T-cell (primary cell): ENCODE measurements at regions not wholly inside any gene's neighbourhood (a gene's known extent, or its start where the extent isn't known, plus 50 kb on each side); places are given as distances from the start of the nearest gene placed in this dataset.

Experiments used
- ATAC-seq, 4 experiments: fragments of 200-7000 bp in 3 of 4; fragments of 150-1000 bp in 1 of 4; cut with Tn5 transposase; replicated peaks in 1 of 4; 1 replicate in 3 of 4; 2 replicates in 1 of 4; pipeline ENCODE4 v1.10.0; 2021; ENCODE audit warnings: moderate library complexity in 3 of 4, mild to moderate bottlenecking in 2 of 4, moderate number of reproducible peaks in 1 of 4
- CTCF ChIA-PET, 2 donors: fragments of 300-600 bp; sonication (Branson Sonifier 250); formaldehyde crosslinking; loops; one replicate each; lab custom pipeline; 2022; ENCODE audit warnings: antibody characterized with exemption in 2 of 2; lab: Charles Lee
- POLR2A ChIA-PET, 2 donors: fragments of 300-600 bp; sonication (Branson Sonifier 250); formaldehyde crosslinking; loops; one replicate each; lab custom pipeline; 2022; ENCODE audit warnings: antibody characterized with exemption in 2 of 2; lab: Charles Lee
- DNase-seq, 35 experiments: peaks; one replicate each; pipeline versions ENCODE4 v3.0.0 to v3.0.0-alpha.2; 2013 to 2023
- H3K27ac ChIP-seq: one replicate; pipeline ENCODE4 v1.5.1; 2013; ENCODE audit warnings: low read length
- H3K27me3 ChIP-seq, 2 experiments: replicated peaks in 1 of 2; 1 replicate in 1 of 2; 2 replicates in 1 of 2; pipeline versions ENCODE4 v1.6.1 to v1.7.0; 2013; ENCODE audit warnings: low read length in 1 of 2, mixed read lengths in 1 of 2; ENCODE audit not compliant: control insufficient read depth in 2 of 2, insufficient read depth in 2 of 2; ENCODE audit errors: extremely low read depth in 1 of 2
- H3K36me3 ChIP-seq, 2 donors: 1 replicate in 1 of 2; 2 replicates in 1 of 2; pipeline versions ENCODE4 v1.6.1 to v1.7.0; 2013; ENCODE audit warnings: low read length in 1 of 2; ENCODE audit not compliant: control insufficient read depth in 2 of 2, insufficient read depth in 1 of 2; ENCODE audit errors: extremely low read depth in 1 of 2
- H3K4me1 ChIP-seq, 2 experiments: 1 replicate in 1 of 2; 2 replicates in 1 of 2; pipeline versions ENCODE4 v1.6.1 to v1.7.0; 2013; ENCODE audit warnings: low read length in 2 of 2, mixed read lengths in 1 of 2; ENCODE audit not compliant: insufficient read depth in 2 of 2, control insufficient read depth in 1 of 2; ENCODE audit errors: extremely low read depth in 1 of 2
- H3K4me3 ChIP-seq, 2 donors: 1 replicate in 1 of 2; 2 replicates in 1 of 2; pipeline versions ENCODE4 v1.5.1 to v1.7.0; 2013; ENCODE audit warnings: mild to moderate bottlenecking in 2 of 2, low read length in 1 of 2, moderate library complexity in 1 of 2; ENCODE audit not compliant: control insufficient read depth in 1 of 2; ENCODE audit errors: extremely low read depth in 1 of 2
- H3K9me3 ChIP-seq: 2 replicates; pipeline ENCODE4 v1.7.0; 2013
- H3K27ac Mint-ChIP-seq, 2 donors: one replicate each; pipeline ENCODE4 v1.8.0; 2020 to 2021; ENCODE audit warnings: mild to moderate bottlenecking in 2 of 2, mixed read lengths in 2 of 2
- H3K27me3 Mint-ChIP-seq, 2 donors: one replicate each; pipeline ENCODE4 v1.8.0; 2021 to 2022; ENCODE audit warnings: mixed read lengths in 2 of 2
- H3K36me3 Mint-ChIP-seq: one replicate; pipeline ENCODE4 v1.8.0; 2021; ENCODE audit warnings: mixed read lengths
- H3K4me1 Mint-ChIP-seq, 3 donors: one replicate each; pipeline ENCODE4 v1.8.0; 2020 to 2022; ENCODE audit warnings: mixed read lengths in 3 of 3, mild to moderate bottlenecking in 1 of 3
- H3K4me3 Mint-ChIP-seq, 3 donors: one replicate each; pipeline ENCODE4 v1.8.0; 2020 to 2022; ENCODE audit warnings: mild to moderate bottlenecking in 3 of 3, mixed read lengths in 3 of 3, moderate library complexity in 3 of 3
- H3K9me3 Mint-ChIP-seq, 3 donors: one replicate each; pipeline ENCODE4 v1.8.0; 2020 to 2022; ENCODE audit warnings: mixed read lengths in 3 of 3
- WGBS: methylation state at CpG from one replicate; pipeline ENCODE4 v1.1.5; 2013; ENCODE audit warnings: missing lambda C conversion rate; ENCODE audit not compliant: insufficient coverage; 5-methylcytosine and 5-hydroxymethylcytosine counted together

DNA sequence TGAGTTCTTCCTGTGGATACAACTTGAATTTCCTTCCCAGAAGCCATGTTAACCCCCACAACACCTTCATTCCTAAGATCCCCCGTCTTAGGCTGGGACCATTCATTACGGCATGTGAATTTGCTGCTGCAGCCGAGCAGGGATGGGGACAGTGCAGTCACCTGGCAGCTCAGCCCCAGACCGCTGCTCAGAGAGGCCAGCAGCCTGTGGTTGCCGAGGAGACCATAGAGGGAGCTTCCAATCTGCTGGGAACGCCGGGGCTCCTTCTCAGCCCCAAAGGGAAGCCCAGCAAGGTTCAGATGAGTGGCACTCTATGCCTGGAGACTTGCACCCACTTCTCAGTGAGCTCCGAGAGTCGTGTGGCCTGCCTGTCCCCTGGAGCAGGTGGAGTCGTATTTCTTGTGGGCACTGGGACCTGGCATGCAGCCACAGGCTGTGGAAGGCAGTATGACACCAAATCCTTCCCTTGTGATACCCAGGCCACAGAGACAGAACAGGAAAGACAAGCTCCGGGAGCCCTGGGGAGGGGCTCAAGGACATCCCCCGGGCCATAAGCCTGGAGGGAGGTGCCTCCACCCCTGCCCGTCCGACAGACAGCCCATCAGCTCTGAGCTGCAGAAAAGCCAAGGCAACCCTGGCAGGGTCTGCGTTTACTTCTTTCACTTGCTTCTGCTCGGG is 167.3 kb downstream of the FAM43A start:
- DNase-seq (no peak), ATAC-seq (no peak)
- CTCF ChIA-PET, result no interaction called here
- H3K9me3 ChIP-seq, result no peaks in the 10 kb centered on the region
- H3K9me3 Mint-ChIP-seq, result no peaks in the 10 kb centered on the region
- no peaks in the 10 kb centered on the region for H3K27me3 Mint-ChIP-seq
- H3K4me1 Mint-ChIP-seq, result peaks cover 0 to 5% (median 0%) of the 10 kb centered on the region in 3 donors
- no peak overlapping the region for H3K4me3 Mint-ChIP-seq
- 68% methylated on average over 13 of the region's 16 CpGs for WGBS
- H3K27ac Mint-ChIP-seq, result no peak overlapping the region
- POLR2A ChIA-PET, result interaction anchor here in 1 of 2 donors (0.6 kb wide), 1 partner anchor 423 kb away, joined by 5 read pairs; no protein-coding TSS in a partner anchor
- H3K4me3 ChIP-seq, result no peak overlapping the region
- no peak overlapping the region for H3K27ac ChIP-seq
- H3K36me3 ChIP-seq, result no peaks in the 10 kb centered on the region
- H3K4me1 ChIP-seq, result no peaks in the 10 kb centered on the region
- H3K27me3 ChIP-seq, result peaks cover 0 to 3% of the 10 kb centered on the region in 2 experiments
- H3K36me3 Mint-ChIP-seq, result no peaks in the 10 kb centered on the region

DNA sequence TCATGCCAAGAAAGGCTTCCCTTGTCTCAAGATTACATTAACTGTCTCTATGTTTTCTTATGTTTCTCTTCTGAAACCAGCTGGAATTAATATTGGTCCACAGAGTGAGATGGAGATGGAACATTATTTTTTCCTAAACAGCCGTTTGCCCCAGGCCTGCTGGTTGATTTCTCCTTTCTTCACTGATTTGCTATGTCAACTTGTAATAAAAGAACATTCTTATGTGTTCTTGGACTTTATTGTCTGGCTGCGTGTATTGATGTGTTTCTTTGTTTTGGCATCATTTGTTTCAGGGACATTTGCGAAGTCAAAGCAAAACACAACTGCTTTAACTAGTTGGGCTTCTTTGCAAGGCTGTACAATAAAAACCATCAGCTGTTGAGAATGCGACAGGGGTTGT is 168.5 kb downstream of the FAM43A start:
- ATAC-seq (no peak), DNase-seq (no peak)
- Histone ChIP-seq H3K4me3 (no peak overlapping the region), H3K4me1 (no peaks in the 10 kb centered on the region), H3K27ac (no peak overlapping the region), H3K36me3 (no peaks in the 10 kb centered on the region), H3K27me3 (peaks cover 0 to 3% of the 10 kb centered on the region in 2 experiments), H3K9me3 (no peaks in the 10 kb centered on the region)
- H3K27ac Mint-ChIP-seq, result no peak overlapping the region
- no peak overlapping the region for H3K4me3 Mint-ChIP-seq
- H3K27me3 Mint-ChIP-seq, result no peaks in the 10 kb centered on the region
- ChIA-PET CTCF (no interaction called here), POLR2A (no interaction called here)
- 100% methylated on average over 3 of the region's 4 CpGs for WGBS
- H3K9me3 Mint-ChIP-seq, result peaks cover 0 to 2% (median 0%) of the 10 kb centered on the region in 3 donors
- no peaks in the 10 kb centered on the region for H3K36me3 Mint-ChIP-seq
- peaks cover 0 to 5% (median 0%) of the 10 kb centered on the region in 3 donors for H3K4me1 Mint-ChIP-seq

DNA sequence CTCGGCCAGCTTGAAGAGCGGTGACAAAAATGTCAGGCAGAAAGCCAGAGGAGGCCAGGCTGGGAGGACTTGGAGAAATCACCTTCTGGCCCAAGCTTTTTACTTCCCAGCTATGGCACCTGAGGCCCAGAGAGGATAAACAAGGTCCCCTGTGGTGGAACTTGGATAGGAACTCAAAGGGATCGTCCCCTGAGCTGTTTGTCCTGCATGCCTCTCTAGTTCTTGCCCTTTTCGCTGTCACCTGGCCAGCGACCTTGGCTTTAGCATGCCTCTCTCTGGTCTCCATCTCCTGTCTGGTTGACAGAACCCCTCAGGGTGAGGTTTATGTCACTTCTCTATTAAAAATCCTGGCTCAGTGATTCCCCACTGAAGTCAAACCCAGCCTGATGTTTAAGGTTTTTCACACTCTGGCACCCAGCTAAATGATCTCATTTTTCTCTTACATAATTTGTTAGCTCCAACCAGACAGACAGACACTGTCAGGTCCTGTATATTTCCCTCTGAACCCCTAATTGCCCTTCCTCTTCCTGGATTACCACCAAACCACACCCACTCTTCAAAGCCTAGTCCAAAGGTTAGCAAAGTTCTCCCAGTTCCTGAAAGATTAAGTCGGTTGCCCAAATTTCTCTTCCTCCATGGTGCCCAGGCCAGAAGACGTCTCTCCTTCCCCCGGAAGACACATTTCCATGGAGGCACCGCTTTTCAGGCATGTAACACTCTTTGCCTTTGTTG is 169.1 kb downstream of the FAM43A start:
- Mint-ChIP-seq H3K36me3 (no peaks in the 10 kb centered on the region), H3K4me3 (no peak overlapping the region), H3K9me3 (peaks cover 0 to 3% (median 0%) of the 10 kb centered on the region in 3 donors), H3K27me3 (peaks cover 2 to 3% of the 10 kb centered on the region in 2 donors), H3K27ac (no peak overlapping the region), H3K4me1 (peaks cover 0 to 5% (median 0%) of the 10 kb centered on the region in 3 donors)
- Histone ChIP-seq H3K9me3 (no peaks in the 10 kb centered on the region), H3K27me3 (peaks cover 0 to 3% of the 10 kb centered on the region in 2 experiments), H3K27ac (no peak overlapping the region), H3K36me3 (no peaks in the 10 kb centered on the region), H3K4me1 (no peaks in the 10 kb centered on the region), H3K4me3 (no peak overlapping the region)
- ChIA-PET CTCF (no interaction called here), POLR2A (no interaction called here)
- ATAC-seq (no peak), DNase-seq (no peak)
- 67% methylated on average over 6 of the region's 9 CpGs for WGBS

DNA sequence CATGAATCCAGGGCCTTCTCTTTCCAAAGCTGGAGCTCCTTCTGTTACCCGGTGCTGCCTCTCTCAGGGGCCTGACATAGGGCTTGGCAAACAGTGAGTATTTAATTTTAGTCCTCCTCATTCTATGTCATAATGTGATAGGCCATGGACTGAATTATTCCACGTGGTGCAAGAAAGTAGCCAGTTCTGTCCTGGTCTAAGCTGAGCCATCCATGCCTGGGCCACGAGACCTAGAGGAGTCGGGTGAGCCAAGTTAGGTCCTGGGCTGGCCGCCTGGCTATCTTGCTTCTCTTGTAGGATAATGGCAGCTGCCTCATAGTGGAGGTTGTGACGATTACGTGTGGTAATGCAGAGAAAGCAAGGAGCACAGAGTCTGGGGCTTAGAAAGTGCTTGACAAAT is 170.6 kb downstream of the FAM43A start:
- DNase-seq (no peak), ATAC-seq (no peak)
- Mint-ChIP-seq H3K27me3 (peaks cover 2 to 3% of the 10 kb centered on the region in 2 donors), H3K27ac (no peak overlapping the region), H3K9me3 (peaks cover 0 to 3% (median 0%) of the 10 kb centered on the region in 3 donors), H3K36me3 (no peaks in the 10 kb centered on the region), H3K4me1 (peaks cover 0 to 5% (median 0%) of the 10 kb centered on the region in 3 donors), H3K4me3 (no peak overlapping the region)
- POLR2A ChIA-PET, result no interaction called here
- Histone ChIP-seq H3K4me1 (no peaks in the 10 kb centered on the region), H3K36me3 (no peaks in the 10 kb centered on the region), H3K4me3 (no peak overlapping the region), H3K27ac (no peak overlapping the region), H3K9me3 (no peaks in the 10 kb centered on the region), H3K27me3 (peaks cover 0 to 7% of the 10 kb centered on the region in 2 experiments)
- CTCF ChIA-PET, result no interaction called here
- 80% methylated on average over 5 of the region's 7 CpGs for whole genome bisulfite sequencing

DNA sequence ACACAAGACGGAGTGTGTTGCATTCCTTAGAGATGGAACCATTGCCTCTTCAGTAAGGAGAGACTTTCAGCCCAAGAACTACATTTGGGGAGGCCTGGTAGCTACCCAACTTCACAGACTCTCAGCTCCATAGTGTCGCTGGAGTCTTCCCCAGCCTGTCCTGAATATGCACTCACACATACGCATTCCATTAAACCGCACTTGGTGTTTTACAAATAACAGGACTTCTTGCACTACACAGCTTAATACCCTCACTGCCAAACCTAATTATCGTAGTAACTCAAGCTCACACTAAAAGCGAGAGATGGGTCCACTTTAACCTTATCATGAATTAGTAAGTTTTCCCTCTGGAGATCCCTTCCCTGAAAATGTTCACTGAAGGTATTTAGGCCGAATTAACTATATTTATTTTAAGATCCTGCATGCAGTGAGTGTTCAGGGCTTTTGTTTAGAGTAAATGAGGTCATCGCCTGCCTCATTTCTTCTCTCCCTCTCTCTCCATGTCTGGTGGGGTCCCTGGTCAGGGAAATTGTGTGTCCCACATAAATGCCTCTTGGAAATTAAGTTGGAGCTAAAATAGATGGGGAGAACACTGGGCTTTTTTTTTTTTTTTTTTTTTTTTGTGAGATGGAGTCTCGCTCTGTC is 171.9 kb downstream of the FAM43A start:
- Mint-ChIP-seq H3K4me3 (no peak overlapping the region), H3K9me3 (peaks cover 0 to 3% (median 0%) of the 10 kb centered on the region in 3 donors), H3K27ac (no peak overlapping the region), H3K27me3 (peaks cover 3 to 4% of the 10 kb centered on the region in 2 donors), H3K36me3 (no peaks in the 10 kb centered on the region), H3K4me1 (peaks cover 0 to 5% (median 0%) of the 10 kb centered on the region in 3 donors)
- no peaks in the 10 kb centered on the region for H3K4me1 ChIP-seq
- ChIA-PET CTCF (no interaction called here), POLR2A (no interaction called here)
- H3K9me3 ChIP-seq, result no peaks in the 10 kb centered on the region
- DNase-seq, result no peak
- H3K27me3 ChIP-seq, result peaks cover 0 to 8% of the 10 kb centered on the region in 2 experiments
- no peak for ATAC-seq
- no peak overlapping the region for H3K27ac ChIP-seq
- no peak overlapping the region for H3K4me3 ChIP-seq
- no peaks in the 10 kb centered on the region for H3K36me3 ChIP-seq
- WGBS, result 96% methylated on average over 4 of the region's 9 CpGs

DNA sequence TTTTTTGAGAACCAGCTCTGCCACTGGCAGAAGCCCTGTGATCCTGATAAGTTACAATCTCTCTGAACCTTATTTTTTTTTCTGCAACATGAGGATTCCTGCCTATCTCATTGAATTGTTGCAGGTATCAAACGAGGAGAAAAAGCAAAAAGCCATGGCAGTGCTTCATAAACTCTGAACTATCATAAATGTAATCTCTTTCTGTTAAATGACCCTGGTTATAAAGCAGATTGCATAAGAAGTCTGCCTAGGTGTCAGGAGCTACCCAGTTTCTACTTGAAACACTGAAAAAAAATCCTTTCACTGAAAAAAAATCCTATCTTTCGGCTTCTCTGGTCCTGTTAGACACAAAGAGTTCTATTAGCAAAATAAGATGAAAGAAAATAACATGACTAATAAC is 172.7 kb downstream of the FAM43A start:
- peaks cover 0 to 5% (median 0%) of the 10 kb centered on the region in 3 donors for H3K4me1 Mint-ChIP-seq
- H3K36me3 ChIP-seq, result no peaks in the 10 kb centered on the region
- H3K36me3 Mint-ChIP-seq, result no peaks in the 10 kb centered on the region
- no peaks in the 10 kb centered on the region for H3K4me1 ChIP-seq
- peaks cover 0 to 3% (median 0%) of the 10 kb centered on the region in 3 donors for H3K9me3 Mint-ChIP-seq
- POLR2A ChIA-PET, result no interaction called here
- no peak overlapping the region for H3K4me3 ChIP-seq
- H3K27me3 Mint-ChIP-seq, result peaks cover 11 to 12% of the 10 kb centered on the region in 2 donors
- peaks cover 0 to 12% of the 10 kb centered on the region in 2 experiments for H3K27me3 ChIP-seq
- H3K27ac ChIP-seq, result no peak overlapping the region
- H3K9me3 ChIP-seq, result no peaks in the 10 kb centered on the region
- no peak overlapping the region for H3K4me3 Mint-ChIP-seq
- DNase-seq (no peak), ATAC-seq (no peak)
- H3K27ac Mint-ChIP-seq, result no peak overlapping the region
- no CpG with 5 or more reads among the region's 2 CpGs for WGBS
- CTCF ChIA-PET, result no interaction called here
